ENCODE measurements at regions not wholly inside any gene's neighbourhood (a gene's known extent, or its start where the extent isn't known, plus 50 kb on each side); places are given as distances from the start of the nearest gene placed in this dataset.

DNA sequence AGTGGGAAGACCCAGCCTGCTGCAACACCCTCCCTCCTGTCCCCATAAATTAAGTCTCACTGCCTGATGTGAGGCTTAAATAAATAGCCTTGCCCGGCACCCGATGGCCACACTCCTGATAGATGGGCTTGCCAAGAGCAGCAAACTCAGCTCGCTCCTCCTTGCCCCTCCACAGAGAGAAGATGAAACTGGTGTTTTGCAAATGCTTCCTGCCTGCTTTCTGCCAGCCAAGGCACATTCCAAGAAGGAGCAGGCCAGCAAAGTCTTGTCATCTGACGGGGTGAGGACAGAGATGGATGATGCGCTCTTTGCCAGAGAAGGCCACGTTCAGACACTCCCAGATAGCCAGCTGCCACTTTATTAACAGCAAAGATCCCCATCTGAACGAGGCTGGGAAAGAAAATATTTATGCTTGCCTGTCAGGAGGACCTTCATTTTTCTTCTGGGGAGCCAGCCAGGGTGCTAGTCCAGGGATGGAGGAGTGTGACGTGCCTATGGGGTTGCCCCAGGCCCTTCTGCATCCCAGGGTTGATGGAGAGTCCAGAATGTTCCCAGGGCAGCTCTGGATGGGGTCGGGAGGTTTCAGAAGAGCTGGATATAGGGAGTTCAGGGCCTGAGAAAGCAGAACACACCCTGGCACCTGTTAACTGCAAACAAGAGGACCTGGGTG is 265.4 kb downstream of the FOXD2 start:
- no peak overlapping the region for H3K27ac ChIP-seq (ENCODE audit: low read length)
- peaks cover 5 to 34% of the 10 kb centered on the region in 2 experiments for H3K27me3 ChIP-seq (replicated peaks in 1 of 2; ENCODE audit: control insufficient read depth in 2 of 2, extremely low read depth in 1 of 2, insufficient read depth in 2 of 2, low read length in 1 of 2)
- Mint-ChIP-seq H3K27ac (no peak overlapping the region), H3K27me3 (peaks cover 30 to 37% of the 10 kb centered on the region in 2 donors), H3K9me3 (no peaks in the 10 kb centered on the region), H3K36me3 (no peaks in the 10 kb centered on the region), H3K4me1 (peaks cover 0 to 3% (median 3%) of the 10 kb centered on the region in 3 donors), H3K4me3 (no peak overlapping the region)
- H3K9me3 ChIP-seq, result no peaks in the 10 kb centered on the region
- WGBS (ENCODE audit: insufficient coverage), result 74% methylated on average over 3 of the region's 9 CpGs
- no peaks in the 10 kb centered on the region for H3K4me1 ChIP-seq (ENCODE audit: control insufficient read depth in 1 of 2, extremely low read depth in 1 of 2, insufficient read depth in 2 of 2, low read length in 2 of 2)
- ChIA-PET POLR2A (no interaction called here), CTCF (interaction anchor here in 1 of 2 donors (1.0 kb wide), 1 partner anchor 266 kb away, joined by 3 read pairs; the partner anchor contains the start of gene FOXD2)
- no peak overlapping the region for H3K4me3 ChIP-seq (ENCODE audit: control insufficient read depth in 1 of 2, extremely low read depth in 1 of 2, low read length in 1 of 2)
- no peaks in the 10 kb centered on the region for H3K36me3 ChIP-seq (ENCODE audit: control insufficient read depth in 2 of 2, extremely low read depth in 1 of 2, insufficient read depth in 1 of 2, low read length in 1 of 2)
- DNase-seq, result no peak
- ATAC-seq (replicated peaks in 1 of 4), result no peak

DNA sequence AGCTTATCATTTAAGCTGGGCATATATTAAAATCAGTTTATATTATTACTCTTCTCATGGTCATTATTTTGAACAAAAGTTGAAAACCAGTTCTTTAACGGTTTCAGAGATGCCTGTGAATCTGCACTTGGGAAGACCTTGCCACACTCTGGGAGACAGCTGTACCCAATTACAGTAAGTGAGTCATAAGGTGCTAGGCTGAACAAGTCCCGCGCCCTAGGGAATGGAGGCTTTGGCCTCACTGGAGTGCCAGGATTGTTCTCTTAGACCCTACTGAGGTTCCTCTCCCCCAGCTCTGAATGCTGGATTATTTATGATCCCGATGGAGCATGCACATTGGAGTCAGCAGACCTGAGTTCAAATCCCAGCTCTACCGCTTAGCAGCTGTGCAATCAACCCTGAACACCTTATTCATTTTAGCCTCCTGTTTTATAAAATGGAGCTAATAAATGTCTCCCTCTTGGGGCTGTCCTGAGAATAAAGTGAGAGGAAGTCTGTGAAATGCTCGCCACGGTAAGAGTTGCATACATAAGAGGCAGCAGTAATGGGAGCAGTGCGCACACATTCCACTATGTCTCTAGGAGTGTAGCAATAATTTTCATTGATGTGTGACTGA is 266.2 kb downstream of the FOXD2 start:
- H3K4me3 Mint-ChIP-seq, result no peak overlapping the region
- Histone ChIP-seq H3K4me3 (ENCODE audit: control insufficient read depth in 1 of 2, extremely low read depth in 1 of 2, low read length in 1 of 2) (no peak overlapping the region), H3K4me1 (ENCODE audit: control insufficient read depth in 1 of 2, extremely low read depth in 1 of 2, insufficient read depth in 2 of 2, low read length in 2 of 2) (peaks cover 0 to 6% of the 10 kb centered on the region in 2 experiments), H3K9me3 (no peaks in the 10 kb centered on the region), H3K27ac (ENCODE audit: low read length) (no peak overlapping the region), H3K27me3 (replicated peaks in 1 of 2; ENCODE audit: control insufficient read depth in 2 of 2, extremely low read depth in 1 of 2, insufficient read depth in 2 of 2, low read length in 1 of 2) (peaks cover 5 to 39% of the 10 kb centered on the region in 2 experiments), H3K36me3 (ENCODE audit: control insufficient read depth in 2 of 2, extremely low read depth in 1 of 2, insufficient read depth in 1 of 2, low read length in 1 of 2) (no peaks in the 10 kb centered on the region)
- POLR2A ChIA-PET, result no interaction called here
- no peak for DNase-seq
- ATAC-seq (replicated peaks in 1 of 4), result no peak
- no peaks in the 10 kb centered on the region for H3K9me3 Mint-ChIP-seq
- no peaks in the 10 kb centered on the region for H3K36me3 Mint-ChIP-seq
- H3K27ac Mint-ChIP-seq, result no peak overlapping the region
- CTCF ChIA-PET, result interaction anchor here in 1 of 2 donors (1.0 kb wide), 1 partner anchor 267 kb away, joined by 3 read pairs; the partner anchor contains the start of gene FOXD2
- H3K4me1 Mint-ChIP-seq, result peaks cover 0 to 6% (median 5%) of the 10 kb centered on the region in 3 donors
- H3K27me3 Mint-ChIP-seq, result peaks cover 30 to 41% of the 10 kb centered on the region in 2 donors
- 40% methylated on average over 4 of the region's 8 CpGs for WGBS (ENCODE audit: insufficient coverage)

DNA sequence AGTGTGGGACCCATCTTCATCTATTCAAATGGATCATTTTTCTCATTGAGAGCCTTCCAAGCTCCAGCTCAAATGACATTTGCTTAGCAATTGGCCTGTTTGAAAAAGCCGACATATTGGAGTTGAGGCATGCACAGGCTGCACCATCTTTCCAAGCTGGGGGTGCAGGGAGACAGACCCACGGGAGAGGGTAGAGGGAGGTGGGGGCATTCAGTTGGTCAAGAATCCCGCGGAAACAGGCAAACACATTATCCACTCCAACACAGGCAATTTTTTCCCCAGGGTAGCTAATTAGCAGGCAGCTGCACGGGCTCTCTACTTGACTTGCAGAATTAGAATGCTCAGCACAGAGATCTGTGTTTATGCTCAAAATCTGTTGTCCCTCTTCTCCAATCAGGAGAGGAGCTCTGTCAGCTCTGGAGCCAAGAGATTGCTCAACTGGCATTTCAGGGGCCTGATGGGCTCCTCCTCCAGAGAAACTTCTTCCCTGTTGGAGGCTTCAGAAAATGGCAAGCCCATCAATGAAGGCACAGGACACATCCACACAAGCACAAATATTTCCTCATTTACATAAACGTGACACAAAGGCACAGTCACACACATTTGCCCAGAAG is 267.8 kb downstream of the FOXD2 start:
- Mint-ChIP-seq H3K9me3 (no peaks in the 10 kb centered on the region), H3K36me3 (no peaks in the 10 kb centered on the region), H3K4me1 (peaks cover 0 to 16% (median 12%) of the 10 kb centered on the region in 3 donors), H3K27me3 (peaks cover 30 to 52% of the 10 kb centered on the region in 2 donors), H3K4me3 (no peak overlapping the region), H3K27ac (no peak overlapping the region)
- no peak for ATAC-seq (replicated peaks in 1 of 4)
- Histone ChIP-seq H3K36me3 (ENCODE audit: control insufficient read depth in 2 of 2, extremely low read depth in 1 of 2, insufficient read depth in 1 of 2, low read length in 1 of 2) (no peaks in the 10 kb centered on the region), H3K27me3 (replicated peaks in 1 of 2; ENCODE audit: control insufficient read depth in 2 of 2, extremely low read depth in 1 of 2, insufficient read depth in 2 of 2, low read length in 1 of 2) (peaks cover 6 to 55% of the 10 kb centered on the region in 2 experiments), H3K9me3 (no peaks in the 10 kb centered on the region), H3K4me3 (ENCODE audit: control insufficient read depth in 1 of 2, extremely low read depth in 1 of 2, low read length in 1 of 2) (no peak overlapping the region), H3K4me1 (ENCODE audit: control insufficient read depth in 1 of 2, extremely low read depth in 1 of 2, insufficient read depth in 2 of 2, low read length in 2 of 2) (peaks cover 0 to 22% of the 10 kb centered on the region in 2 experiments), H3K27ac (ENCODE audit: low read length) (no peak overlapping the region)
- no peak for DNase-seq
- CTCF ChIA-PET, result interaction anchor here (0.6 kb wide), 2 partner anchors 76 to 526 kb away, joined by 3 read pairs; no protein-coding TSS in a partner anchor
- WGBS (ENCODE audit: insufficient coverage), result 71% methylated on average over 1 of the region's 6 CpGs
- POLR2A ChIA-PET, result no interaction called here

GRCh38 chr1:47707503-47707902 is 269.7 kb downstream of the FOXD2 start:
- Histone ChIP-seq H3K4me3 (ENCODE audit: control insufficient read depth in 1 of 2, extremely low read depth in 1 of 2, low read length in 1 of 2) (no peak overlapping the region), H3K27ac (ENCODE audit: low read length) (no peak overlapping the region), H3K36me3 (ENCODE audit: control insufficient read depth in 2 of 2, extremely low read depth in 1 of 2, insufficient read depth in 1 of 2, low read length in 1 of 2) (no peaks in the 10 kb centered on the region), H3K9me3 (no peaks in the 10 kb centered on the region), H3K4me1 (ENCODE audit: control insufficient read depth in 1 of 2, extremely low read depth in 1 of 2, insufficient read depth in 2 of 2, low read length in 2 of 2) (peaks cover 0 to 25% of the 10 kb centered on the region in 2 experiments), H3K27me3 (replicated peaks in 1 of 2; ENCODE audit: control insufficient read depth in 2 of 2, extremely low read depth in 1 of 2, insufficient read depth in 2 of 2, low read length in 1 of 2) (peaks cover 14 to 74% of the 10 kb centered on the region in 2 experiments)
- no peaks in the 10 kb centered on the region for H3K36me3 Mint-ChIP-seq
- peaks cover 0 to 20% (median 16%) of the 10 kb centered on the region in 3 donors for H3K4me1 Mint-ChIP-seq
- ChIA-PET CTCF (no interaction called here), POLR2A (no interaction called here)
- WGBS (ENCODE audit: insufficient coverage), result 48% methylated on average over 3 of the region's 6 CpGs
- peaks cover 36 to 63% of the 10 kb centered on the region in 2 donors for H3K27me3 Mint-ChIP-seq
- no peak overlapping the region for H3K27ac Mint-ChIP-seq
- ATAC-seq (replicated peaks in 1 of 4) (no peak), DNase-seq (no peak)
- no peaks in the 10 kb centered on the region for H3K9me3 Mint-ChIP-seq
- H3K4me3 Mint-ChIP-seq, result no peak overlapping the region

DNA sequence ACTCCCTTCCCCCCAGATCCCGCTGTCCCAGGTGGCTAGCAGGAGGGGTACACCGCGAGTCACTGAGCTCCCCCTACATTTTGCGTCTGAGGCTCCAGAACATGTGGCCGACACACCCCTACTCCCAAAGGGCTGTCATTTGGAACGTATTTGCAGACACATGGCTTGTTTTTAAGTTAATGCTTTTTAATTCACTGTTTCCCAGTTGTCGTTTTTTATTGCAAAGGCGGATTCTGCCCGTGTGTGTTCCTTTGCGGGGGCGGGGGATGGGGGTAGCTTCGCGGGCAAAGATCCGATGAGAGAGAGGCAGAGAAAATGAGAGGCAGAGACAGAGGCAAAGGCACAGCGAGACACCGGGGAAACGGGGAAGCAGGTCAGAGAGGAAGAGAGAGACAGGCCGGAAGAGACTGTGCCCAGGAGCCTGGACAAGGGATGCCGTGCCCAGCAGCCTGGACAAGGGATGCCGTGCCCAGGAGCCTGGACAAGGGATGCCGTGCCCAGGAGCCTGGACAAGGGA is 270.2 kb downstream of the FOXD2 start:
- no peaks in the 10 kb centered on the region for H3K36me3 ChIP-seq (ENCODE audit: control insufficient read depth in 2 of 2, extremely low read depth in 1 of 2, insufficient read depth in 1 of 2, low read length in 1 of 2)
- H3K9me3 ChIP-seq, result no peaks in the 10 kb centered on the region
- peaks cover 16 to 72% of the 10 kb centered on the region in 2 experiments for H3K27me3 ChIP-seq (replicated peaks in 1 of 2; ENCODE audit: control insufficient read depth in 2 of 2, extremely low read depth in 1 of 2, insufficient read depth in 2 of 2, low read length in 1 of 2)
- WGBS (ENCODE audit: insufficient coverage), result 8% methylated on average over 15 of the region's 21 CpGs
- no peak overlapping the region for H3K27ac ChIP-seq (ENCODE audit: low read length)
- no peak for DNase-seq
- peaks cover 41 to 69% of the 10 kb centered on the region in 2 donors for H3K27me3 Mint-ChIP-seq
- CTCF ChIA-PET, result interaction anchor here in 1 of 2 donors (0.6 kb wide), 1 partner anchor 516 kb away, joined by 3 read pairs; no protein-coding TSS in a partner anchor
- peaks cover 0 to 20% (median 16%) of the 10 kb centered on the region in 3 donors for H3K4me1 Mint-ChIP-seq
- peaks cover 0 to 25% of the 10 kb centered on the region in 2 experiments for H3K4me1 ChIP-seq (ENCODE audit: control insufficient read depth in 1 of 2, extremely low read depth in 1 of 2, insufficient read depth in 2 of 2, low read length in 2 of 2)
- no peaks in the 10 kb centered on the region for H3K36me3 Mint-ChIP-seq
- no peak overlapping the region for H3K27ac Mint-ChIP-seq
- H3K9me3 Mint-ChIP-seq, result no peaks in the 10 kb centered on the region
- no peak for ATAC-seq (replicated peaks in 1 of 4)
- H3K4me3 Mint-ChIP-seq, result peak overlapping the region in 1 of 3 donors; percentile 55
- H3K4me3 ChIP-seq (ENCODE audit: control insufficient read depth in 1 of 2, extremely low read depth in 1 of 2, low read length in 1 of 2), result no peak overlapping the region
- POLR2A ChIA-PET, result no interaction called here

GRCh38 chr1:47708658-47709018 is 270.8 kb downstream of the FOXD2 start:
- H3K27me3 Mint-ChIP-seq, result peaks cover 47 to 74% of the 10 kb centered on the region in 2 donors
- no peak overlapping the region for H3K4me3 ChIP-seq (ENCODE audit: control insufficient read depth in 1 of 2, extremely low read depth in 1 of 2, low read length in 1 of 2)
- peak overlapping the region in 1 of 3 donors; percentile 55 for H3K4me3 Mint-ChIP-seq
- H3K36me3 Mint-ChIP-seq, result no peaks in the 10 kb centered on the region
- H3K36me3 ChIP-seq (ENCODE audit: control insufficient read depth in 2 of 2, extremely low read depth in 1 of 2, insufficient read depth in 1 of 2, low read length in 1 of 2), result no peaks in the 10 kb centered on the region
- CTCF ChIA-PET, result interaction anchor here (0.6 kb wide), 2 partner anchors 10 to 516 kb away, joined by 3 read pairs; no protein-coding TSS in a partner anchor
- 8% methylated on average over 25 of the region's 25 CpGs for WGBS (ENCODE audit: insufficient coverage)
- H3K9me3 Mint-ChIP-seq, result no peaks in the 10 kb centered on the region
- ATAC-seq (replicated peaks in 1 of 4) (no peak), DNase-seq (no peak)
- peaks cover 18 to 72% of the 10 kb centered on the region in 2 experiments for H3K27me3 ChIP-seq (replicated peaks in 1 of 2; ENCODE audit: control insufficient read depth in 2 of 2, extremely low read depth in 1 of 2, insufficient read depth in 2 of 2, low read length in 1 of 2)
- H3K27ac Mint-ChIP-seq, result no peak overlapping the region
- H3K4me1 Mint-ChIP-seq, result peaks cover 0 to 20% (median 16%) of the 10 kb centered on the region in 3 donors
- H3K4me1 ChIP-seq (ENCODE audit: control insufficient read depth in 1 of 2, extremely low read depth in 1 of 2, insufficient read depth in 2 of 2, low read length in 2 of 2), result peaks cover 0 to 25% of the 10 kb centered on the region in 2 experiments
- POLR2A ChIA-PET, result no interaction called here
- H3K9me3 ChIP-seq, result no peaks in the 10 kb centered on the region
- no peak overlapping the region for H3K27ac ChIP-seq (ENCODE audit: low read length)
